ENCODE measurements at regions not wholly inside any gene's neighbourhood (a gene's known extent, or its start where the extent isn't known, plus 50 kb on each side); places are given as distances from the start of the nearest gene placed in this dataset.

GRCh38 chr12:38053113-38053512 is 263.5 kb upstream of the ALG10B start:
- Histone ChIP-seq H3K36me3 (ENCODE audit: control insufficient read depth in 2 of 2, extremely low read depth in 1 of 2, insufficient read depth in 2 of 2, low read length in 2 of 2) (no peaks in the 10 kb centered on the region), H3K27ac (ENCODE audit: control insufficient read depth, insufficient read depth, low read length) (no peak overlapping the region), H3K4me2 (ENCODE audit: control insufficient read depth, extremely low read depth, insufficient read depth, low read depth, low read length) (no peak overlapping the region), H3K9ac (ENCODE audit: control insufficient read depth, extremely low read depth, insufficient read depth, low read length) (no peak overlapping the region), H3K4me3 (ENCODE audit: control insufficient read depth in 2 of 3, extremely low read depth in 1 of 3, insufficient read depth in 2 of 3, low read depth in 1 of 3, low read length in 3 of 3) (no peak overlapping the region), H3K4me1 (ENCODE audit: control insufficient read depth, extremely low read depth, insufficient read depth, low read length) (no peaks in the 10 kb centered on the region), H4K20me1 (ENCODE audit: control insufficient read depth, extremely low read depth, insufficient read depth, low read length) (no peaks in the 10 kb centered on the region), H2AFZ (ENCODE audit: control insufficient read depth, low read length) (no peak overlapping the region), H3K9me3 (ENCODE audit: control insufficient read depth, low read depth, low read length) (peaks cover 8% of the 10 kb centered on the region), H3K79me2 (ENCODE audit: control insufficient read depth, insufficient read depth, low read length) (no peaks in the 10 kb centered on the region), H3K9me1 (ENCODE audit: control insufficient read depth, extremely low read depth, insufficient read depth, low read length) (no peaks in the 10 kb centered on the region), H3K27me3 (ENCODE audit: control insufficient read depth, extremely low read depth, insufficient read depth, low read length) (no peaks in the 10 kb centered on the region)
- no peak for DNase-seq (ENCODE audit: low read depth, low spot score)
- dilution Hi-C loops (cut with MboI; ENCODE audit: extremely low pct_ligation_motif_present, low sequenced_read_pairs) = no loop called here
- FAIRE-seq = no peak
- TF ChIP-seq CTCF (optimal IDR thresholded peaks at IDR 0.05 in 1 of 3, IDR thresholded peaks at IDR 0.05 in 1 of 3, conservative IDR thresholded peaks at IDR 0.05 in 1 of 3; ENCODE audit: extremely low read depth in 1 of 3, insufficient read depth in 2 of 3, low read length in 3 of 3) (no peak), EZH2 (IDR thresholded peaks at IDR 0.05; ENCODE audit: low read length) (no peak)

GRCh38 chr12:38053655-38054464 is 262.7 kb upstream of the ALG10B start:
- Histone ChIP-seq H3K79me2 (ENCODE audit: control insufficient read depth, insufficient read depth, low read length) (no peaks in the 10 kb centered on the region), H4K20me1 (ENCODE audit: control insufficient read depth, extremely low read depth, insufficient read depth, low read length) (no peaks in the 10 kb centered on the region), H3K27me3 (ENCODE audit: control insufficient read depth, extremely low read depth, insufficient read depth, low read length) (no peaks in the 10 kb centered on the region), H3K9ac (ENCODE audit: control insufficient read depth, extremely low read depth, insufficient read depth, low read length) (no peak overlapping the region), H3K36me3 (ENCODE audit: control insufficient read depth in 2 of 2, extremely low read depth in 1 of 2, insufficient read depth in 2 of 2, low read length in 2 of 2) (no peaks in the 10 kb centered on the region), H3K27ac (ENCODE audit: control insufficient read depth, insufficient read depth, low read length) (no peak overlapping the region), H3K4me3 (ENCODE audit: control insufficient read depth in 2 of 3, extremely low read depth in 1 of 3, insufficient read depth in 2 of 3, low read depth in 1 of 3, low read length in 3 of 3) (no peak overlapping the region), H3K4me1 (ENCODE audit: control insufficient read depth, extremely low read depth, insufficient read depth, low read length) (no peaks in the 10 kb centered on the region), H3K9me1 (ENCODE audit: control insufficient read depth, extremely low read depth, insufficient read depth, low read length) (no peaks in the 10 kb centered on the region), H3K9me3 (ENCODE audit: control insufficient read depth, low read depth, low read length) (peaks cover 8% of the 10 kb centered on the region), H2AFZ (ENCODE audit: control insufficient read depth, low read length) (no peak overlapping the region), H3K4me2 (ENCODE audit: control insufficient read depth, extremely low read depth, insufficient read depth, low read depth, low read length) (no peak overlapping the region)
- FAIRE-seq = no peak
- no peak for DNase-seq (ENCODE audit: low read depth, low spot score)
- TF ChIP-seq EZH2 (IDR thresholded peaks at IDR 0.05; ENCODE audit: low read length) (no peak), CTCF (optimal IDR thresholded peaks at IDR 0.05 in 1 of 3, IDR thresholded peaks at IDR 0.05 in 1 of 3, conservative IDR thresholded peaks at IDR 0.05 in 1 of 3; ENCODE audit: extremely low read depth in 1 of 3, insufficient read depth in 2 of 3, low read length in 3 of 3) (no peak)
- dilution Hi-C loops (cut with MboI; ENCODE audit: extremely low pct_ligation_motif_present, low sequenced_read_pairs) = no loop called here

Measured in keratinocyte (primary cell).